Stimulated activated CD4-positive, alpha-beta T cell treated with anti-CD3 and anti-CD28 coated beads, Interleukin-12 subunit alpha, Interleukin-12 subunit beta, amount 100 ng/mL, for 4 hours (primary cell): ENCODE measurements at regions not wholly inside any gene's neighbourhood (a gene's known extent, or its start where the extent isn't known, plus 50 kb on each side); places are given as distances from the start of the nearest gene placed in this dataset.
"Not testable (repeated sequence)": the region's sequence is repeated elsewhere in the genome, so short reads cannot be mapped to it uniquely, and the experiment has no call there.

Source experiments
- DNase-seq: peaks from one replicate; pipeline ENCODE4 v3.0.0-alpha.2; 2020

- no peak for DNase-seq
These were observed 302.2 kb downstream of the TUSC7 start for GRCh38 chr3:117011687-117012250.

- DNase-seq: no peak
These were observed 306.8 kb downstream of the TUSC7 start for GRCh38 chr3:117016378-117016777.

DNA sequence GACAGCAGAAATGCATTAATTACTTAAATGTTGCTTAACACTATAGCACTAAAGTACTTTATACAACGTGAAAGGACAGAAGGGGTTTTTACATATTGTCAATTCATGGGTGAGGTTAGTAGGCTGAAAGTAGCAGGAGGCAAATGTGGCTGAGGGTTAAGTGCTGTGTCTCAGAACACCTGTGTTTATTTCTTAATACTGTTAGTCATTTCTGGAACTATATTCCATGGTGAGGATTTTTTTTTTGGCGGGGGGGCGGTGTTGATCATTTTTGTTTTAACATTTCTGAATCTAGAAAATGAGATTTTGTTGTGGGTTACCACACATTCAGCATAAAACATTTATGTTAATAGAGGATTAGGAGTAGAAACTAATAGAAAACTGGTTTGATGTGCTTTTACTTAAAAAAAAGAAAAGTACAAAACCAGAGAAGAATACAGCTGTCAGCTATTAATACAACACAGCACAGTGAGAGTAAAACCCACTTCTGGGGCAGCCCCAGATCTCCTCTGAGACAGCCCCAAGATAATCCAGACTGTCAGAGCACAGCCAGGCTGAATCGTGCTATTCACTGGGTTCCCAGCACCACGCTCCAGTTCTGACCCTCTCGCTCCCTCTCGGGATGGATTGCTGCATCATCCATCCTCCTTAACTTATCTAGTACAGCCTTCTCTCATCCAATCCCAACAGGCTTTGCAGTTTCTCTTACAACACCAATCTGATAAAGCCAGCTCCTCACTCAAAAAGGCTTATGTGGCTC lies 307.7 kb downstream of the TUSC7 start:
- DNase-seq: no peak

GRCh38 chr3:117018655-117019054 lies 309.1 kb downstream of the TUSC7 start:
- no peak for DNase-seq

- DNase-seq: no peak
These were observed 309.6 kb downstream of the TUSC7 start for GRCh38 chr3:117019082-117019713.

DNA sequence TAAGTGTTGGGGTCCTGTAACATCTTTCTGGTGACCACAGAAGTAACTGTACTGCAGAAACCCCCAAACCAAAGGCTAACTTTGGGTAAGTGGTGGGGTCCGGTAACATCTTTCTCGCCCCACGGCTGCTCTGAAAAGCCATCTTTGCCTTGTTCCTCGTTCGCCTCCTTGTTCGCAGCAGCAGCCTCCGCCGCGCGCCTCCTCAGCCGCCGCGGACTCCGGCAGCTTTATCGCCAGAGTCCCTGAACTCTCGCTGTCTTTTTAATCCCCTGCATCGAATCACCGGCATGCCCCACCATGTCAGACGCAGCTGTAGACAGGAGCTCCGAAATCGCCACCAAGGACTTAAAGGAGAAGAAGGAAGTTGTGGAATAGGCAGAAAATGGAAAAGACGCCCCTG lies 316.8 kb downstream of the TUSC7 start:
- DNase-seq: no peak

DNA sequence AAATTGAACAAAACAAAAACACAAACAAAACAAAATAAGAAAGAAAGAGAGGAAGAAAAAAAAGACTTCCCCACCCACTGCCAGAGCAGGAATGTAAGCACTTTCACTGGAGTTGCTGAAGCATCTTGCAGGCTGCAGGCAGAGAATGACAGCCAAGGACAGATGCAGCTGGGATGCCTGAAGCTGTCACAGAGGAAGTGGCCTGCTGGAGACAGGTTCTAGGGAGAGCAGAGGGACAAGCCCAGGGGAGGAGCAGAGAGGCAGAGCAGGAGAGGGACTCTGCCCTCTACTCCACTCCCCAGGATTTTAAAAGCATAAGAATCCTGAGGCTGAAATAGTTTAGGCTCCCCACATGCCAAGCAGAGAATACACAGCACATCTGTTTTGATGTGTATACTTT lies 326.2 kb downstream of the TUSC7 start:
- no peak for DNase-seq

DNA sequence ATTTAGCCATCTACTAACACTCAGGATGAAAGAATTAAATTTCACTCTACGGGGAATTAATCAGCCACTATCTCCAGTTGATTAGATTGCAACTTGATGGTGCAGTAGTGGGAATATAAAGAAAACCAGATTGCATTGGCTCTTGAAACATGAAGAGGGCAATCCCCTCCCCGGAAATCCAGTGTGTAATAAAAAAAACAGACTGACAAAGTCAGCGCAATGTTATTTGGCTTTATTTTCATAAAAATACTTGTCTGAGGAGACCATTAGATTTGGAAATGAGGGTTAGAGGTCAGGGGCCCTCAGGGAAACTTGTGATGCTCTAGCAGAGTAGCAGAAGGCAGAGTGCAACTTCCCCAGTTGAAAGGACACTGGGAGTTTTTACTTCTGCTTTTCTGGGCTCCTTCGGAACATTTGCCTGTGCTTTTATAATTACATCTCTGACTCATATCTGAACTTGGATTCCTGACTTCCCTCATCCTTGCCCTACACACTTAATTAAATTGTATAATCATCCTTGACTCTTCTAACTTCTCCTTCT lies 326.8 kb downstream of the TUSC7 start:
- no peak for DNase-seq

- no peak for DNase-seq
These were observed 335.6 kb downstream of the TUSC7 start for GRCh38 chr3:117045143-117045542.

GRCh38 chr3:117047951-117048705 lies 338.5 kb downstream of the TUSC7 start:
- no peak for DNase-seq

- DNase-seq: no peak
These were observed 342.8 kb downstream of the TUSC7 start for GRCh38 chr3:117052395-117052794.

- DNase-seq: no peak
These were observed 345.0 kb downstream of the TUSC7 start for GRCh38 chr3:117054556-117054955.

GRCh38 chr3:117056946-117057345 lies 347.4 kb downstream of the TUSC7 start:
- DNase-seq: not testable (repeated sequence)

DNA sequence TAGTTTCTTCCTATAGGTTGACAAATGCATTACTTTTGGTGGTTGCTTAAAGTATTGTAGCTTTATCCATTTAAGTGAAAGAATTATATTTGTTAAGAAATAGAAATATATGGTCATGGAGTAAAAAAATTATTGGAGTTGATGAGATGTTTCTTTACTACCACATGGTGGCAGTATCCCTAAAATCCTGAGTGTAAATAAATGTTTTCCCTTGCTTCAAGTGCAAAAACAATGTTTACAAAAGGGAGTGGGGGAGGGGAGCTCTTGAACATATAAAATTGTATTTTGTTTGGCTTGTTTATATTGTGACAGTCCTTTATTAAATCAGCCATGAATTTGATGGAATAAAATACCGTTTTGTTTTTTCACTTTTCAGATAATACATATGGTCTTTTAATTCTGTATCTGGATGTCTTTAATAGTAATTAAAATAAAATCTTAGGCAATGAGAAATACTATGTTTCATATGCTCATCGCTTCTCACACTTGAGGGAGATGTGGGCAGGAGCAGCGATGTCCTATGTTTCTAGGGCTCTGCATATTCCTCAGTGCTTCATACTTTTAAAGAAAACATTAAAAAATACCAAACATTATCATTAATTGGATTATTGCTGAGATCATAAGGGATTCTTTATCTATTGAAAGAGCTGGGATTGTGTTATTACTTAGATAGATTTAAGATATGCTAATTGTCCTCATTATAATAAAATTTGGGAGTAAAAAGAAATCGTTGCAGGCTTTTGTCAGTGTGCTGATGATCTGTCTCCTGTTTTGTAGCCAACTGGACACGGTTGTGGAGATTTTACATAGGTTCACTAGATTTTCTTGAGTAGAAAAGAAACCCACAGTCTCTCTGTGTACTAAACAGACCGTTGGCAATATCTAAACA lies 349.7 kb downstream of the TUSC7 start:
- no peak for DNase-seq

DNA sequence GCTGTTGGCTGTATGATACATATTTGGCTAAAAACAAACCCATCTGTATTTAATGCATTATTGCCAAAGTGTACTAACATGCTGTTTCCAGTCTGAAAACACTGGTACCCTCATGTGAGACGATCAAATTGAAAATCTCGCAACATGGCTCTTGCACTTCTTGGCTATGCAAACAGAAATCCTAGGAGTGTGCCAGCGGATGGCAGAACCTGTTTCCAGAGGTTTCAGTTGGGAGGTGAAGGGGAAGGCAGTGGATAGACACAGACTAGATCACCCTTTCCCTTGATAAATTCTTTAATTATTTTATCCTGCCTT lies 350.3 kb downstream of the TUSC7 start:
- DNase-seq: no peak

- no peak for DNase-seq
These were observed 354.4 kb downstream of the TUSC7 start for GRCh38 chr3:117063930-117064329.

GRCh38 chr3:117068301-117068700 lies 358.7 kb downstream of the TUSC7 start:
- no peak for DNase-seq

GRCh38 chr3:117074826-117075225 lies 365.2 kb downstream of the TUSC7 start:
- DNase-seq: no peak

- DNase-seq: no peak
These were observed 370.4 kb downstream of the TUSC7 start for GRCh38 chr3:117079997-117080396.

- DNase-seq: no peak
These were observed 371.3 kb downstream of the TUSC7 start for GRCh38 chr3:117080872-117081271.

GRCh38 chr3:117084277-117084676 lies 374.7 kb downstream of the TUSC7 start:
- DNase-seq: no peak

- DNase-seq: no peak
These were observed 375.2 kb downstream of the TUSC7 start for GRCh38 chr3:117084739-117085270.
